HEK293 (cell line): ENCODE measurements at regions not wholly inside any gene's neighbourhood (a gene's known extent, or its start where the extent isn't known, plus 50 kb on each side); places are given as distances from the start of the nearest gene placed in this dataset.

Source experiments
- CTCF ChIA-PET: fragments of 350-600 bp; formaldehyde crosslinking; extraction: SDS; loops from one replicate; lab custom pipeline; 2021; ENCODE audit warnings: antibody characterized with exemption; lab: Yijun Ruan, JAX
- POLR2A ChIA-PET: fragments of 300-600 bp; formaldehyde crosslinking; extraction: SDS; loops from one replicate; lab custom pipeline; 2020; ENCODE audit warnings: antibody characterized with exemption, inconsistent platforms; lab: Yijun Ruan, JAX
- H3K27ac ChIP-seq: fragments of 200-500 bp; sonication (Bioruptor generic); 2 replicates; pipeline ENCODE4 v1.5.1; 2014; ENCODE audit warnings: low read depth, low read length, control low read depth, inconsistent platforms; ENCODE audit errors: extremely low read depth
- H3K36me3 ChIP-seq, 2 experiments: fragments of 200-500 bp in 1 of 2; sonication (Bioruptor generic) in 1 of 2; 1 replicate in 1 of 2; 2 replicates in 1 of 2; pipeline ENCODE4 v1.5.1; 2014 to 2017; ENCODE audit warnings: inconsistent platforms in 2 of 2, low read length in 2 of 2; ENCODE audit not compliant: control insufficient read depth in 2 of 2, insufficient read depth in 1 of 2
- H3K4me1 ChIP-seq: fragments of 200-500 bp; sonication (Bioruptor generic); 2 replicates; pipeline ENCODE4 v1.5.1; 2014; ENCODE audit warnings: mild to moderate bottlenecking, low read length, inconsistent platforms; ENCODE audit not compliant: control insufficient read depth, insufficient read depth
- H3K4me3 ChIP-seq: 2 replicates; pipeline ENCODE4 v1.5.1; 2011; ENCODE audit warnings: low read depth, mild to moderate bottlenecking, control low read depth, low read length, moderate library complexity
- H3K9me3 ChIP-seq: fragments of 200-500 bp; sonication (Bioruptor generic); 2 replicates; pipeline ENCODE4 v1.5.1; 2014; ENCODE audit warnings: low read depth, low read length, inconsistent platforms; ENCODE audit not compliant: control insufficient read depth, insufficient read depth
- SETDB1 ChIP-seq: IDR thresholded peaks from one replicate; pipeline ENCODE4 v1.6.1; 2017; ENCODE audit warnings: mild to moderate bottlenecking, low read length, moderate library complexity, mixed read lengths; ENCODE audit not compliant: insufficient read length
- ZFP3 ChIP-seq: fragments of 450-650 bp; formaldehyde crosslinking; IDR thresholded peaks from 2 replicates; pipeline ENCODE4 v1.5.1; 2016; ENCODE audit warnings: low read depth, missing biosample characterization, missing genetic modification characterization
- ZNF121 ChIP-seq: fragments of 450-650 bp; formaldehyde crosslinking; IDR thresholded peaks from 2 replicates; pipeline ENCODE4 v1.5.1; 2016; ENCODE audit warnings: missing biosample characterization, missing genetic modification characterization
- ZNF132 ChIP-seq: fragments of 450-650 bp; formaldehyde crosslinking; IDR thresholded peaks from 2 replicates; pipeline ENCODE4 v1.5.1; 2017; ENCODE audit warnings: missing biosample characterization, missing genetic modification characterization, borderline replicate concordance
- ZNF148 ChIP-seq: fragments of 450-650 bp; formaldehyde crosslinking; IDR thresholded peaks from 2 replicates; pipeline ENCODE4 v1.5.0; 2017; ENCODE audit warnings: missing biosample characterization, missing genetic modification characterization, borderline replicate concordance
- ZNF302 ChIP-seq: fragments of 450-650 bp; formaldehyde crosslinking; IDR thresholded peaks from 2 replicates; pipeline ENCODE4 v1.5.1; 2016; ENCODE audit warnings: missing biosample characterization, missing genetic modification characterization, low read depth
- ZNF426 ChIP-seq: fragments of 450-650 bp; formaldehyde crosslinking; IDR thresholded peaks from 2 replicates; pipeline ENCODE4 v1.5.1; 2017; ENCODE audit warnings: missing biosample characterization, missing genetic modification characterization, mild to moderate bottlenecking, inconsistent platforms, moderate library complexity
- ZNF521 ChIP-seq: fragments of 450-650 bp; formaldehyde crosslinking; IDR thresholded peaks from 2 replicates; pipeline ENCODE4 v1.5.1; 2017; ENCODE audit warnings: missing biosample characterization, mild to moderate bottlenecking, missing genetic modification characterization
- ZNF544 ChIP-seq: fragments of 450-650 bp; formaldehyde crosslinking; IDR thresholded peaks from 2 replicates; pipeline ENCODE4 v1.5.0; 2017; ENCODE audit warnings: missing biosample characterization, missing genetic modification characterization
- ZNF654 ChIP-seq: fragments of 450-650 bp; formaldehyde crosslinking; IDR thresholded peaks from 2 replicates; pipeline ENCODE4 v1.5.1; 2016; ENCODE audit warnings: low read depth, missing biosample characterization, missing genetic modification characterization
- ZNF664 ChIP-seq: fragments of 450-650 bp; formaldehyde crosslinking; IDR thresholded peaks from 2 replicates; pipeline ENCODE4 v1.5.1; 2016; ENCODE audit warnings: missing biosample characterization, missing genetic modification characterization
- ZNF76 ChIP-seq: fragments of 450-650 bp; formaldehyde crosslinking; IDR thresholded peaks from 2 replicates; pipeline ENCODE4; 2016; ENCODE audit warnings: low read depth, missing biosample characterization, missing genetic modification characterization, borderline replicate concordance
- ZNF768 ChIP-seq: fragments of 450-650 bp; formaldehyde crosslinking; IDR thresholded peaks from 2 replicates; pipeline ENCODE4 v1.5.1; 2018; ENCODE audit warnings: missing biosample characterization, mild to moderate bottlenecking, missing genetic modification characterization
- ZSCAN16 ChIP-seq: fragments of 450-650 bp; formaldehyde crosslinking; IDR thresholded peaks from 2 replicates; pipeline ENCODE4 v1.5.1; 2016; ENCODE audit warnings: missing biosample characterization, missing genetic modification characterization
- ZSCAN23 ChIP-seq: fragments of 450-650 bp; formaldehyde crosslinking; IDR thresholded peaks from 2 replicates; pipeline ENCODE4 v1.5.1; 2016; ENCODE audit warnings: missing biosample characterization, missing genetic modification characterization
- ZSCAN30 ChIP-seq: fragments of 450-650 bp; IDR thresholded peaks from 2 replicates; pipeline ENCODE4 v1.5.1; 2018; ENCODE audit warnings: missing biosample characterization, mild to moderate bottlenecking, missing genetic modification characterization, moderate library complexity
- TF ChIP-seq, protein P1 (sequence below): fragments of 450-650 bp; formaldehyde crosslinking; IDR thresholded peaks from 2 replicates; pipeline ENCODE4 v1.5.1; 2016; ENCODE audit warnings: missing biosample characterization, missing genetic modification characterization, low read depth

- Histone ChIP-seq H3K27ac (no peak overlapping the region), H3K4me3 (no peak overlapping the region), H3K36me3 (no peaks in the 10 kb centered on the region), H3K4me1 (no peaks in the 10 kb centered on the region), H3K9me3 (no peaks in the 10 kb centered on the region)
- POLR2A ChIA-PET = no interaction called here
- TF ChIP-seq ZNF521 (tag by site-specific recombination) = no peak
- TF ChIP-seq ZNF302 (tag by site-specific recombination) = no peak
- no peak for TF ChIP-seq ZNF76 (tag by site-specific recombination)
- TF ChIP-seq ZNF664 (tag by site-specific recombination) = no peak
- TF ChIP-seq, protein P1, sequence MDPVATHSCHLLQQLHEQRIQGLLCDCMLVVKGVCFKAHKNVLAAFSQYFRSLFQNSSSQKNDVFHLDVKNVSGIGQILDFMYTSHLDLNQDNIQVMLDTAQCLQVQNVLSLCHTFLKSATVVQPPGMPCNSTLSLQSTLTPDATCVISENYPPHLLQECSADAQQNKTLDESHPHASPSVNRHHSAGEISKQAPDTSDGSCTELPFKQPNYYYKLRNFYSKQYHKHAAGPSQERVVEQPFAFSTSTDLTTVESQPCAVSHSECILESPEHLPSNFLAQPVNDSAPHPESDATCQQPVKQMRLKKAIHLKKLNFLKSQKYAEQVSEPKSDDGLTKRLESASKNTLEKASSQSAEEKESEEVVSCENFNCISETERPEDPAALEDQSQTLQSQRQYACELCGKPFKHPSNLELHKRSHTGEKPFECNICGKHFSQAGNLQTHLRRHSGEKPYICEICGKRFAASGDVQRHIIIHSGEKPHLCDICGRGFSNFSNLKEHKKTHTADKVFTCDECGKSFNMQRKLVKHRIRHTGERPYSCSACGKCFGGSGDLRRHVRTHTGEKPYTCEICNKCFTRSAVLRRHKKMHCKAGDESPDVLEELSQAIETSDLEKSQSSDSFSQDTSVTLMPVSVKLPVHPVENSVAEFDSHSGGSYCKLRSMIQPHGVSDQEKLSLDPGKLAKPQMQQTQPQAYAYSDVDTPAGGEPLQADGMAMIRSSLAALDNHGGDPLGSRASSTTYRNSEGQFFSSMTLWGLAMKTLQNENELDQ (tag by site-specific recombination) = no peak
- no peak for TF ChIP-seq ZNF654 (tag by site-specific recombination)
- no peak for TF ChIP-seq ZNF768 (tag by site-specific recombination)
- TF ChIP-seq SETDB1 = peak; percentile 59
- CTCF ChIA-PET = no interaction called here
These were observed 425.3 kb upstream of the ANKRD30A start for GRCh38 chr10:36700123-36700522.

GRCh38 chr10:36692759-36693158, 432.6 kb upstream of the ANKRD30A start:
- Histone ChIP-seq H3K36me3 (no peaks in the 10 kb centered on the region), H3K27ac (no peak overlapping the region), H3K4me1 (no peaks in the 10 kb centered on the region), H3K4me3 (no peak overlapping the region), H3K9me3 (no peaks in the 10 kb centered on the region)
- ChIA-PET CTCF (no interaction called here), POLR2A (no interaction called here)
- TF ChIP-seq ZNF148 = no peak

DNA sequence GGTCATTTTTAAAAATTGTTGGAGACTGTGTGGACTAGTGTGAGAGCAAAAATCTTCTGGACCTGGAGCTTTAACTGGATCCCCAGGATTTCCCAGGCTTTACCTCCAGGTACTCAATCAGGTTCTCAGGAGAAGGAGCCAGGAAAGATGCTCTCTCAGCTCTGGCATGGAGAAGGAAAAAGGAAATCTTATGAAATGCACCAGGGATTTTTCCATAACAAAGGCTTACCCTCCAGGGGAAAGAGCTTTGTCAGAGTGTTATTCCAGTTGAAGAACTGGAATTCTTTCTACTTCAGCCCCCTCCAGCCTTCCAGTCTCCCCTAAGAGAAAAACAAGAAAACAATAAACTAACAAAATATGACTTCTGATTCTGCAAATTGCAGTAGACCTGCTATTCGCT, 436.7 kb upstream of the ANKRD30A start:
- Histone ChIP-seq H3K9me3 (no peaks in the 10 kb centered on the region), H3K27ac (no peak overlapping the region), H3K4me1 (no peaks in the 10 kb centered on the region), H3K4me3 (no peak overlapping the region), H3K36me3 (no peaks in the 10 kb centered on the region)
- TF ChIP-seq ZNF121 (tag by site-specific recombination) = no peak
- TF ChIP-seq ZNF132 (tag by site-specific recombination) = no peak
- TF ChIP-seq ZNF426 (tag by site-specific recombination) = no peak
- no peak for TF ChIP-seq ZFP3 (tag by site-specific recombination)
- no peak for TF ChIP-seq ZNF544 (tag by site-specific recombination)
- TF ChIP-seq ZSCAN16 (tag by site-specific recombination) = no peak
- no peak for TF ChIP-seq ZSCAN30
- no peak for TF ChIP-seq ZSCAN23 (tag by site-specific recombination)
- CTCF ChIA-PET = no interaction called here
- POLR2A ChIA-PET = no interaction called here
